MM.1S (cell line): ENCODE measurements at regions not wholly inside any gene's neighbourhood (a gene's known extent, or its start where the extent isn't known, plus 50 kb on each side); places are given as distances from the start of the nearest gene placed in this dataset.

Experiments
- DNase-seq: peaks from one replicate; pipeline ENCODE4 v3.0.0-alpha.2; 2015
- H2AFZ ChIP-seq: fragments of 300-600 bp; sonication (generic); 2 replicates; pipeline ENCODE4 v1.6.0; 2016; ENCODE audit warnings: antibody characterized with exemption, low read length
- H3F3A ChIP-seq: fragments of 300-600 bp; sonication (generic); 2 replicates; pipeline ENCODE4 v1.6.1; 2016; ENCODE audit warnings: mild to moderate bottlenecking, antibody characterized with exemption, low read length, moderate library complexity, mixed read lengths; ENCODE audit not compliant: insufficient read depth
- H3K27ac ChIP-seq: fragments of 300-600 bp; sonication (generic); 2 replicates; pipeline ENCODE4 v1.5.1; 2016; ENCODE audit warnings: mild to moderate bottlenecking, low read length
- H3K27me3 ChIP-seq: fragments of 300-600 bp; sonication (generic); replicated peaks from 2 replicates; pipeline ENCODE4 v1.6.0; 2016; ENCODE audit warnings: low read length; ENCODE audit not compliant: insufficient read depth
- H3K36me3 ChIP-seq: fragments of 300-600 bp; sonication (generic); replicated peaks from 2 replicates; pipeline ENCODE4 v1.6.1; 2016; ENCODE audit warnings: mild to moderate bottlenecking, low read length, mixed read lengths; ENCODE audit not compliant: insufficient read depth
- H3K4me1 ChIP-seq: fragments of 300-600 bp; sonication (generic); 2 replicates; pipeline ENCODE4 v1.6.1; 2016; ENCODE audit warnings: low read length, mixed read lengths
- H3K4me2 ChIP-seq: fragments of 300-600 bp; sonication (generic); 2 replicates; pipeline ENCODE4 v1.6.0; 2016; ENCODE audit warnings: low read depth, low read length
- H3K4me3 ChIP-seq: fragments of 300-600 bp; sonication (generic); 2 replicates; pipeline ENCODE4 v1.5.1; 2016; ENCODE audit warnings: low read length, mixed read lengths
- H3K79me2 ChIP-seq: fragments of 300-600 bp; sonication (generic); 2 replicates; pipeline ENCODE4 v1.6.1; 2016; ENCODE audit warnings: mixed run types, low read length, mixed read lengths
- H3K9ac ChIP-seq: fragments of 300-600 bp; sonication (generic); 2 replicates; pipeline ENCODE4 v1.6.1; 2016; ENCODE audit warnings: low read length, mixed read lengths
- H3K9me2 ChIP-seq: fragments of 300-600 bp; sonication (generic); replicated peaks from 2 replicates; pipeline ENCODE4 v1.6.1; 2016; ENCODE audit warnings: mild to moderate bottlenecking, low read length, mixed read lengths; ENCODE audit not compliant: insufficient read depth
- H3K9me3 ChIP-seq: fragments of 300-600 bp; sonication (generic); replicated peaks from 2 replicates; pipeline ENCODE4 v1.6.1; 2016; ENCODE audit warnings: mild to moderate bottlenecking, low read length, mixed read lengths; ENCODE audit not compliant: insufficient read depth
- H4K20me1 ChIP-seq: fragments of 300-600 bp; sonication (generic); 2 replicates; pipeline ENCODE4 v1.6.1; 2016; ENCODE audit warnings: mild to moderate bottlenecking, low read length, moderate library complexity, mixed read lengths; ENCODE audit not compliant: insufficient read depth
- CTCF ChIP-seq: fragments of 300-600 bp; sonication (generic); IDR thresholded peaks from 2 replicates; pipeline ENCODE4 v1.5.1; 2016; ENCODE audit warnings: antibody characterized with exemption, low read length, mixed read lengths
- EZH2 ChIP-seq: fragments of 300-600 bp; sonication (generic); optimal IDR thresholded peaks from 2 replicates; pipeline ENCODE3; 2017; ENCODE audit warnings: low read depth, mild to moderate bottlenecking, antibody characterized with exemption, low read length, mixed read lengths
- EZH2phosphoT487 ChIP-seq: fragments of 300-600 bp; sonication (generic); IDR thresholded peaks from 2 replicates; pipeline ENCODE4 v1.6.1; 2018; ENCODE audit warnings: antibody characterized with exemption, low read length

GRCh38 chr1:191690931-191691330 is 467.3 kb upstream of the RGS18 start:
- Histone ChIP-seq H3K9me3 (no peaks in the 10 kb centered on the region), H3K4me3 (no peak overlapping the region), H3K4me1 (peaks cover 13% of the 10 kb centered on the region), H3K4me2 (no peak overlapping the region), H3K27me3 (no peaks in the 10 kb centered on the region), H2AFZ (no peak overlapping the region), H3F3A (peaks cover 7% of the 10 kb centered on the region), H3K9me2 (no peaks in the 10 kb centered on the region), H3K9ac (no peak overlapping the region), H3K79me2 (no peaks in the 10 kb centered on the region), H3K36me3 (no peaks in the 10 kb centered on the region), H3K27ac (no peak overlapping the region), H4K20me1 (no peaks in the 10 kb centered on the region)
- TF ChIP-seq EZH2 (no peak), EZH2phosphoT487 (no peak), CTCF (no peak)
- no peak for DNase-seq

GRCh38 chr1:191693797-191694196 is 464.5 kb upstream of the RGS18 start:
- Histone ChIP-seq H3K79me2 (no peaks in the 10 kb centered on the region), H2AFZ (no peak overlapping the region), H3K4me2 (no peak overlapping the region), H3K9me2 (no peaks in the 10 kb centered on the region), H3K27ac (no peak overlapping the region), H3F3A (peaks cover 7% of the 10 kb centered on the region), H4K20me1 (no peaks in the 10 kb centered on the region), H3K9ac (no peak overlapping the region), H3K27me3 (no peaks in the 10 kb centered on the region), H3K4me1 (peaks cover 25% of the 10 kb centered on the region), H3K4me3 (no peak overlapping the region), H3K36me3 (no peaks in the 10 kb centered on the region), H3K9me3 (no peaks in the 10 kb centered on the region)
- no peak for DNase-seq
- no peak for TF ChIP-seq EZH2phosphoT487
- TF ChIP-seq CTCF, result no peak
- no peak for TF ChIP-seq EZH2

- DNase-seq, result peak; percentile 95
- Histone ChIP-seq H4K20me1 (no peaks in the 10 kb centered on the region), H3K79me2 (no peaks in the 10 kb centered on the region), H3K4me1 (peaks cover 25% of the 10 kb centered on the region), H3K27me3 (no peaks in the 10 kb centered on the region), H3K4me2 (peak overlapping the region; percentile 30; the same call in 1 of the 2 replicates), H3K36me3 (no peaks in the 10 kb centered on the region), H2AFZ (peak overlapping the region; percentile 67), H3K4me3 (no peak overlapping the region), H3K9me2 (no peaks in the 10 kb centered on the region), H3K9ac (no peak overlapping the region), H3K27ac (peak overlapping the region; percentile 48; the same call in 1 of the 2 replicates), H3K9me3 (no peaks in the 10 kb centered on the region), H3F3A (peaks cover 7% of the 10 kb centered on the region)
- no peak for TF ChIP-seq EZH2
- no peak for TF ChIP-seq CTCF
- TF ChIP-seq EZH2phosphoT487, result no peak
These were observed 462.4 kb upstream of the RGS18 start for GRCh38 chr1:191695865-191696264.
